HG02970 (cell line): ENCODE measurements at regions not wholly inside any gene's neighbourhood (a gene's known extent, or its start where the extent isn't known, plus 50 kb on each side); places are given as distances from the start of the nearest gene placed in this dataset.

Source experiments
- ATAC-seq: cut with Tn5 transposase; IDR thresholded peaks from one replicate; pipeline ENCODE4 v1.9.1; 2021; ENCODE audit warnings: mild to moderate bottlenecking, moderate library complexity, moderate number of reproducible peaks; ENCODE audit not compliant: unreplicated experiment, low FRiP score

DNA sequence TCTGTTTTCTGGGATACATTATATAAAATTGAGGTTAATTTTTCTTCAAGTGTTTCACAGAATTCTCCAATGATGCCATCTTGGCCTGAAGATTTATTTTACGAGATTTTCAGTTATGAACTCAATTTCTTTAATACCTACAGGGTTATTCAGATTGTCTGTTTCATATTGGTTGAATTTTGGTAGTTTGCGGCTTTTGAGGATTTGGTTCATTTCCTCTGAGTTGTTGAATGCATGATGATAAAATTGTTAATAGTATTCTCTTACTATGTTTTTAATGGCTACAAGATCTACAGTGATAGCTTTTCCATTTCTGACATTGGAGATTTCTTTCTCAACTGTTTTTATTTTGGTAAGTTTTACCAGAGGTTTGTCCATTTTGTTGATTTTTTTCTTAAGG, 63.9 kb upstream of the PTPRG start:
- no peak for ATAC-seq

DNA sequence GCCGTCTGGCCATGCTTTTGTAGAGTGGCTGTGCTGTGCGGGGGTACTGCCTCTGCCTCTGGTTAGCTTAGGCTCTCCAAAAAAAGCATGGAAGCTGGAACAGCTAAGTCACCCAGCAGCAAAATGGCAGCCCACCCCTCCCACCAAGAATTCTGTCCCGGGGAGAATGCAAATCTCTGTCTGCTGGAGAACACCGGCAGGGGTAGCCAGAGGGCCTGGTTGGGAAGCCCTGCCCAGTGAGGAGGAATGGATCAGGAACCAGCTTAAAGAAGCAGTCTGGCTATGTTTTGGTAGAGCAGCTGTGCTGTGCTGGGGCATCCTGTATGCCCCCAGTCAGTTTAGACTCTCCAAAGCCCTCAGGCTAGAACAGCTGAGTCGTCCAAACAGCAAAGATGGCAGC, 56.2 kb upstream of the PTPRG start:
- ATAC-seq: no peak

GRCh38 chr3:61507946-61508345, 53.4 kb upstream of the PTPRG start:
- ATAC-seq: no peak
